ENCODE measurements at regions not wholly inside any gene's neighbourhood (a gene's known extent, or its start where the extent isn't known, plus 50 kb on each side); places are given as distances from the start of the nearest gene placed in this dataset.

DNA sequence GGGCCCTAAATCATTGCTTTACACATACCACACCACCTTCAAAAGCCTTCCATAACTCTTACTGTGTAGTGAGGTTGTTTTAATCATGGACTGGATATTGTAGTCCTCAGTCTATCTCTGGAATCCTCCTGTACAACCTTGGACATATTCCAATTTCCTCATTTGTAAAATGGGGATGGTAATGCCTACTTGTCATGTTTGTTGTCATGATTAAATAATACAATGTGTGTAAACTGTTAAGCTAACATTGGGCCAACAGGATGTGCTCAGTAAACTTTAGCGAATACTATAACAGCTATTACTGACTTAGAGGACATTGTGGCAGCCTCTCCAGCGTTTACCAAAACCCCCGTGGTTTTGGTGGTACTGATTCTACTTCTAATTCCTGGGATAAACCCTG, 74.7 kb upstream of the PTPRM start:
- DNase-seq, result peak; percentile 6

DNA sequence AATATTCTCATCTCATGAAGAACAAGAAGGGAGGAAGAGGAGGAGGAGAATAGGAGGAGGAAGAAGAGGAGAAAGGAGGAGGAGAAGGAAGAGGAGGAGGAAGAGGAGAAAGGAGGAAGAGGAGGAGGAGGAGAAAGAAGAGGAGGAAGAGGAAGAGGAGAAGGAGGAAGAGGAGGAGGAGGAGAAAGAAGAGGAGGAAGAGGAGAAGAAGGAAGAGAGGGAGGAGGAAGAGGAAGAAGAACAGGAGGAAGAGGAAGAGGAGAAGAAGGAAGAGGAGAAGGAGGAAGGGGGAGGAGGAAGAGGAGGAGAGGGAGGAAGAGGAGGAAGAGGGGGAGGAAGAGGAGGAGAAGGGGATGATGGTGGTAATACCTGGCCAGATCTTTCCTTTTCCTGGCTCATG, 70.0 kb upstream of the PTPRM start:
- no peak for DNase-seq

DNA sequence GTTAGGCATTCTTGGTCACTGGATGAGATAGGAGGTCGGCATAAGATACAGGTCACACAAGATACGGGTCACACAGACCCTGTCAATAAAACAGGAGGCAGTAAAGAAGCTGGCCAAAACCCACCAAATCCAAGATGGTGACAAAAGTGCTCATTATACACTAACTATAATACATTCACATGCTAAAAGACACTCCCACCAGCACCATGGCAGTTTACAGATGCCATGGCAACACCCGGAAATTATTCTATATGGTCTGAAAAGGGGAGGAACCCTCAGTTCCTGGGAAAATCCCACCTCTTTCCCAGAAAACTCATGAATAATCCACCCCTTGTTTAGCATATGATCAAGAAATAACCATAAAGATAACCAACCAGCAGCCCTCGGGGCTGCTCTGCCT, 56.0 kb upstream of the PTPRM start:
- no peak for DNase-seq

DNA sequence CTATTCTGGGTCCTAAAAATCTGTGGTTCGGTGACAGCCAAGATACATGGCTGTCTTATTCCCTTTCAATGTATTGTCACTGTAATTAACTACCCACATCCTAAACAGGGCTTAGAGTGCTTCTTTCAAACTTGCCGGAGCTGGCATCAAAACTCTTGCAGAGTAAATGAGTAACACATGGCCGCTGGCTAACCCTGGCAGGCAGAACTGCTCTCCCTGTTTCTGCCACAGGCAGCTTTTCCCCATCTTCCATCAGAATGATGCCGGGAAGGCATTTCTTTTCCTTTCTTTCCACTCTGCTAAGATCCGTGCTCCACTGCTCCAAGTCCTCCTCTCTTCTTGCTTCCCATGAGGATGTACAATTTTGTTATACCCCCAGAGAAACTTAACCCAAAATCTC, 54.8 kb upstream of the PTPRM start:
- DNase-seq, result no peak

DNA sequence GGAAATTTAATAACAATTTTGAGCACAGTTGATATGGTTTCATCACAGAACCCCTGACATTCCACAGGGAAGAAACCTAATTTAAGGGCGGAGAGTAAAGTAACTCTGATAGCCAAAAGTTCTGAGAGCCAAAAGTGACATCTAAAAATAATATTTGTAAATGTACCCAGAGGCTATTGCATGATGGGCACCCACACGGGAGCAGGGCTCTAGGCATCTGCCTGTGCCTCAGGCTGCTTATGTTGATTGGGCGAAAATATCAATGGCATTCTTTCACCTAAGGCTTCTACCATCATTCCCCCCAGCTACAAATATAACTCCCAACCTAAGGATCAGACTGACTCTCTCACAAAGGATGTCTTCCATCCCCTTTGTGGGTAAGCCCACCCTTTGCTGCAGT, 54.1 kb upstream of the PTPRM start:
- no peak for DNase-seq

DNA sequence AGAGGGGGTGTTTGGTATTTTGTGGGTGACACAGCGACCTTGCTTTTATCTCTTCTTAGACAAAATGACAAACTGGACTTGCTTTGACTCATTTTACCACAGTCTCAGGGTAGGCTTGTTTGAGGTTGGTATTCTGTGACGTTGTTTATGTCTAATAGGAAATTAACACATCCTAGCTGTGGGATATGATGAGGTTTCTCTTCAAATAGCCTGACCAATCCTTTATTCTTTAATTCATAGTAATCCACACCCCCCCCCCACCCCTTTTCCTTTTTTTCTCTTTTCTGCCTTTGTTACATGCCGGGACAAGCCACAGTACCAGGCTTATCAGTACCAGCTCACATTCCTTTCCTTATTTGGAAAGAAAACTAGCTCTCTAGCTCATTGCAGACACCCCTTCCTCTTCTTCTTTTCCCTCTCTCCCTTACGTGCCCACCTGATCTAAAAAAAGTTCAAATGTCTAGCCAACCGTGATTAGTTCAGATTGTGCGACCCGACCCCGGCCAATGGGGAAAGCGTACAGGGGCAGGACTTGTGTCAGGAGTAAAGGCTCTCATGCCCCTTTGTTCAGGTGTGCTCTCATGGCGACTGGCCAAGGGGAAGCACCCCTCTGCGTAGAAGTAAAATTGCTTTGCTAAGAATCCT, 52.2 kb upstream of the PTPRM start:
- no peak for DNase-seq

DNA sequence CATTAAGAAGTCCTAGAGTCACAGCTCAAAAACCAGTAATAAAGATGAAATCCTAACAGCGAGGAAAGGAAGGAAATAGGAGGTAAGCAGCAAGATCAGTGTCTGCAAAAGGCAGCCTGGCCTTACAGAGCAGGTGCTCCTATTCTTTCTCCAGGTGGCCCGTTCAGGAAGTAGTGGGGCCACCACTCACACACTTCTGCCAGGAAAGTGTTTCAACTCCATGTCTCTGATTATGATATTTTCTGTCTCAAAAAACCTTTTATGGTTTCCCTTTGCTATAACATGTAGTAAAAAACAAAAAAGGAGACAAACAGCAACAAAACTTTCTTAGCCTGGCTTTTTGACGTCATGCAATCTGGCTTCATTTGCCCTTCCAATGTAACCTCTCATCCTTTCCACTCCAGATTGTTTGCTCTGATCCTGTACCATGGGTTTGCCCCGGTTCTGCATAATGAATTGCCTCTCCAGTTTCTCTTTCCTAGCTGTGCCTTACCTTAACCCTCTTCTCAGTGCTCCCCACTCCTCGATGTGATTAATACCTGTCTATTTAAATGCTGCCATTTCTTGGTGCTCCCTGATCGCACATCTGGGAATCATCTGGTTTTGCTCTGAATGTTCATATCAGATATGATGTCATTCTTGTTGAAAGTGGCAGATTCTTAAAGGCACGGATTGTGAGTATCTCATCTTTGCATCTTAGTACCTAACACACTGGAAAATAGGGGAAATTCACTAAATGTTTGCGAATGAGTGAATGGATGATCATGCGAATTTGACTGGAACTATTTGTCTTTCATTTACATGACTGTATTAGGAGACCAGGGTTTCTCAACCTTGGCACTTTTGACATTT, 50.6 kb upstream of the PTPRM start:
- peak; percentile 95 for DNase-seq
